Omental fat pad (tissue), 3 donors: ENCODE measurements at regions not wholly inside any gene's neighbourhood (a gene's known extent, or its start where the extent isn't known, plus 50 kb on each side); places are given as distances from the start of the nearest gene placed in this dataset.
"Not testable (repeated sequence)": the region's sequence is repeated elsewhere in the genome, so short reads cannot be mapped to it uniquely, and the experiment has no call there.

Experiments used
- ATAC-seq: fragments of 150-250 bp; one replicate; pipeline ENCODE4 v1.9.1; 2016; ENCODE audit warnings: mild to moderate bottlenecking, moderate library complexity; ENCODE audit not compliant: low FRiP score
- DNase-seq: peaks from one replicate; pipeline ENCODE4 v3.0.0-alpha.2; 2019; ENCODE audit warnings: low spot score
- TF ChIP-seq, protein P1 (sequence below), 3 donors: fragments of 450-650 bp; IDR thresholded peaks; one replicate each; pipeline ENCODE4 v1.5.1; 2016 to 2017; ENCODE audit warnings: antibody characterized with exemption in 3 of 3, mild to moderate bottlenecking in 3 of 3, moderate library complexity in 2 of 3

DNA sequence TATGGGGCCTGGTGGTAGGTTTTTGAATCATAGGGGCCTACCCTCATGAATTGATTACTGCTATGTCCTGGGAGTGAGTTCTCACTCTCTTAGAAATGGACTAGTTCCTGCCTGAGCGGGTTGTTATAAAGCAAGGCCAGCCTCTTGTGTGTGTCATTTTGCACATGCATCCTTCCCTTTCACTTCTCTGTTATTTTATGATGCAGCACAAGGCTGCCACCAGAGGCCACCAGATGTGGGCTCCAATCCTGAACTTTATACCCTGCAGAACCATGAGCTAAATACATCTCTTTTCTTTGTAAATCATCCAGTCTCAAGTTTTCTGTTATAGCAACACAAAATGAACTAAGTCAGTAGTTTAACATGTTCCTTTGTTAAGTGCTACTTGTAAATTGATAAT, 251.4 kb downstream of the BLID start:
- TF ChIP-seq, protein P1, sequence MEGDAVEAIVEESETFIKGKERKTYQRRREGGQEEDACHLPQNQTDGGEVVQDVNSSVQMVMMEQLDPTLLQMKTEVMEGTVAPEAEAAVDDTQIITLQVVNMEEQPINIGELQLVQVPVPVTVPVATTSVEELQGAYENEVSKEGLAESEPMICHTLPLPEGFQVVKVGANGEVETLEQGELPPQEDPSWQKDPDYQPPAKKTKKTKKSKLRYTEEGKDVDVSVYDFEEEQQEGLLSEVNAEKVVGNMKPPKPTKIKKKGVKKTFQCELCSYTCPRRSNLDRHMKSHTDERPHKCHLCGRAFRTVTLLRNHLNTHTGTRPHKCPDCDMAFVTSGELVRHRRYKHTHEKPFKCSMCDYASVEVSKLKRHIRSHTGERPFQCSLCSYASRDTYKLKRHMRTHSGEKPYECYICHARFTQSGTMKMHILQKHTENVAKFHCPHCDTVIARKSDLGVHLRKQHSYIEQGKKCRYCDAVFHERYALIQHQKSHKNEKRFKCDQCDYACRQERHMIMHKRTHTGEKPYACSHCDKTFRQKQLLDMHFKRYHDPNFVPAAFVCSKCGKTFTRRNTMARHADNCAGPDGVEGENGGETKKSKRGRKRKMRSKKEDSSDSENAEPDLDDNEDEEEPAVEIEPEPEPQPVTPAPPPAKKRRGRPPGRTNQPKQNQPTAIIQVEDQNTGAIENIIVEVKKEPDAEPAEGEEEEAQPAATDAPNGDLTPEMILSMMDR (IDR thresholded peaks at IDR 0.05) = no peak
- no peak for DNase-seq
- no peak for ATAC-seq

DNA sequence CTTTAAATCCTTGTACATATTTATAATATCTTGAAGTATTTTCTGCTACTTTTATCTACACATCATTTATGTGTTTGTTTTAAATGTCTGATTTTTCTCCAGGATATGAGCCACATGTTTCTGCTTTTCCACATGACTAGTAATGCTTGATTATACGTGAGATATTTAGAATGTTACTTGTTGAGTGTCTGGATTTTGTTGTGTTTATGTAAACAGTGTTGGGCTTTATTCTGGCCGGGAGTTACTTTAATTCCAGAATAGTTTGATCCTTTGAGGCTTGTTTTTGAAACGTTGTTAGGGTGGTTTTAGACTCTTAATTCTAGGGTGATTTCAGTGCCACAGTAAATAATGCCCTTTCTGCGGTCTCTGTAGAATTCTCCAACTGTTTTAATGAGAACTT, 252.9 kb downstream of the BLID start:
- ATAC-seq (no peak), DNase-seq (no peak)
- TF ChIP-seq, protein P1 (IDR thresholded peaks at IDR 0.05) = no peak

DNA sequence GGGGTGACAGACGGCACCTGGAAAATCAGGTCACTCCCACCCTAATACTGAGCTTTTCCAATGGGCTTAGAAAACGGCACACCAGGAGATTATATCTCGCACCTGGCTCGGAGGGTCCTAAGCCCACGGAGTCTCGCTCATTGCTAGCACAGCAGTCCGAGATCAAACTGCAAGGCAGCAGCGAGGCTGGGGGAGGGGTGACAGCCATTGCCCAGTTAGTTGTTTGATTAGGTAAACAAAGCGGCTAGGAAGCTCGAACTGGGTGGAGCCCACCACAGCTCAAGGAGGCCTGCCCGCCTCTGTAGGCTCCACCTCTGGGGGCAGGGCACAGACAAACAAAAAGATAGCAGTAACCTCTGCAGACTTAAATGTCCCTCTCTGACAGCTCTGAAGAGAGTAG, 260.9 kb downstream of the BLID start:
- ATAC-seq, DNase-seq: not testable (repeated sequence)

DNA sequence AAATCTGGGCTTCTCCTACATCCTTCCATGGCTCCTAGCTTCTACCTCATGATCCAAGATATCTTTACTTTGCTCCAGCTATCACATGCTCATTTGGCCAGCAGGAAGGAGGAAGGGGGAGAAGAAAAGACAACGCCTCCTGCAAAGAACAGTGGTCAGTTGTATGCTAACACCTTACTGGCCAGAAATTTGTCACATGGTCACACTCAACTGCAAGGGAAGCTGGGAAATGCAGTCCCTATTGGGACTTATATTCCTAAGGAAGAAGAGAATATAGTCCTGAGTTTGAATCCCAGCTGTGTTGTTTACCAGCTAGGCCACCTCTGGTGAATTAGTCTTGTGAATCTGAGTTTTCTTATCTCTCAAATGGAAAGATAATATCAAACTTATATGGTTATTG, 272.0 kb downstream of the BLID start:
- no peak for ATAC-seq
- TF ChIP-seq, protein P1 (IDR thresholded peaks at IDR 0.05) = no peak

DNA sequence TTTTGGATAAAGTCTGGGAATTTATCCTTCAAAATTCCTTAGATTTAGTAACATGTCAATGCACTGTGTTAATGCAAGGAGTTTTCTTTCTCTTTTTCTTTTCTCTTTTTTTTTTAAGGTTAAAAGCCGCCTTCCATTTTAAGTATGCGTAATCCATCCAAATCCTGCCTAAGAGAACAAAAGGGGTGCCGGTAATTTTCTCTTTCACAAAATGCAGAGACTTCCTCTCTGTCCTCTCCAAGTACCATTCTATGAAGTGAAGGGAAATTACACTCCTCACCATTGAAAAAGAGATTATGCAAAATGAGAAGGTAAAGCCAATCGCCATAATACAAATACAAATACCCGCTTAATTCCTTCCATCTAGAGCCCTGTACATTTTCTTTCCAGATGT, 273.8 kb downstream of the BLID start:
- TF ChIP-seq, protein P1 (IDR thresholded peaks at IDR 0.05) = no peak
- DNase-seq = no peak
- ATAC-seq = no peak

More for the DNA sequence above, 272.0 kb downstream of the BLID start:
- DNase-seq = no peak

DNA sequence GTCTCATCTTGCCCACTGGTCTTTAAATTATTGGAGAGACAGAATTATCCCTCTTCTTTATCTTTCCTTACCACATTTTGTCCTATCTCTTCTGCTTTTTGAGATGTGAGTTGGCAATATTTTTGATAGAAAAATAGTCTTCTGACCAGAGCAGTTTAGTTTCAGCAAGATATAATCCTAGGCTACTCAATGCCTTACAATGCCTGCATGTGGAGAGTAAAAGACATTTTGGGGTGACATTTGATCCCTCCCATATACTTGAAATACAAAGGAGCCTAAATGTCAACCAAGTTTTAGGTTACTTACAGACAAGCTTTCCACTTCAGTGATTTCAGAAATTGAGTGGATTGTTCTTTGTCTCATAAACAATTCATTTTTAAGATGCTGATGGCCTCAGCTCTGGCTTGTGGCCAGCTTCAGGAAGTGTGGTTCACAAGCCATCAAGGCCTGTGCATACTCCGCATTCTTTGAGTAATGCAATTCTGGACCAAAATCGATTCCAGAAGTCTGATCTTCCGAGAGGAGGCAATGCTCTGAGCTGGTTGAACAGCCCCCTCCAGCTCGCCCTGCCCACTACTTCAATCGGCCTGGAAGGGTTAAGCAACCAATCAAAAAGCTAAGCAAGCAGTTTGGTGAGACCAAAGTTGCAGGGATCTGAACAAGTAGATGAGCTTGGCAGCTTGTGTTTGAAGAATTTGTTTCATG, 274.4 kb downstream of the BLID start:
- ATAC-seq (no peak), DNase-seq (no peak)
- TF ChIP-seq, protein P1 (IDR thresholded peaks at IDR 0.05) = no peak

DNA sequence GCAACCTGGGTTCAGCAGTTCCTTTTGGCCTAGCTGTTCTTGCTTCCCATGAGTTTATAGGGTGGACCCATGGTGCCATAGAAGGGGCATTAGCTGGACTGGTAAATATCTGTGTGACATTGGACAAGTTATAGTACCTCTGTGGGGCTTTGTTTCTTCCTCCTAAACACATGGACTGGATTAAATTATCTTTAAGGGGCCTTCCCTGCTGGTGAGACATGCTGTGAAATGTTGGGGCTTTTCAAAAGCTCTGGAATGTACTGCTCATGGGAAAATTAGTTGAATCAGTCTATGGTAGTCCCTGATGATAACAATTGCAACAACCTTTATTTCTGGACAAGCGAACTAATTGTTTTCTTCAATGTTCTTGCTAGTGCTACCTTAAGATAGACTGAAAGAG, 276.2 kb downstream of the BLID start:
- DNase-seq (no peak), ATAC-seq (no peak)
- TF ChIP-seq, protein P1 (IDR thresholded peaks at IDR 0.05) = no peak
